ENCODE measurements at regions not wholly inside any gene's neighbourhood (a gene's known extent, or its start where the extent isn't known, plus 50 kb on each side); places are given as distances from the start of the nearest gene placed in this dataset.

DNA sequence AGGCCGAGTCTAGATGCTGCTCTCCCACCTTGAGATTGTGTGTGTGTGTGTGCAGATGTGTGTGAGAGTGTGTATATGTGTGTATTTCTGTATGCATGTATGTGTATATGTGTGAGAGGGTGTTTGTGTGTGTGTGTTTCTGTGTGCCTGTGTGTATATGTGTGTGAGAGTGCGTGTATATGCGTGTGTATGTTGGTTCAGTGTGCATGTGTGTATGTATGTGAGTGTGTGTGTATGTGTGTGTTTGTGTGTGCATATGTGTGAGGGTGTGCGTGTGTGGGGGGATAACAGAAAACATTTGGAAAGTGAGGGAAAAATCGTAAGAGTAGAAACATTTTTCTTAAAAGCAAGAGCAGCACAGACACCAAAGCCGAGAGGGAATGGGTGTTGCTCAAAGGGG is 309.1 kb downstream of the NDUFA10 start:
- no peak for DNase-seq (ENCODE audit: low read depth in 2 of 2)

DNA sequence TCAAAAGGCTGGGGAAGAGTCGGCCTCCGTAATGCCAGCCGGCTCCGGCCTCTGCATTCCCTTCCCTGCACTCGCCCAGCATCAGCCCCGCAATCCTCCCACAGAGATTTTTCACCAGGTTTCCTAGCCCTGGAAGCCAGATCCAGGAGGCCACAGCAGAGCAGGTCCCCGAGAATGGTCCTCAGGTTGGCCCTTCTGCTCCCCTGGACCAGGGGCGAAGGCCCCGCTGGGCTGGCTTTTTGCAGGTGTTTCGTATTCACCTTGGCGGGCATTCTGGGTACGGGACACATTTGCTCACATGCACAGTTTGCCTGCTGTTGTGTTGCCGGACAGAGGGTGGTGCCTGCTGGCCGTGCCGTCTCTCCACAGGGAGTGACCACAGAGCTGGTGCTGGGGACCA is 309.5 kb downstream of the NDUFA10 start:
- no peak for DNase-seq (ENCODE audit: low read depth in 2 of 2)

DNA sequence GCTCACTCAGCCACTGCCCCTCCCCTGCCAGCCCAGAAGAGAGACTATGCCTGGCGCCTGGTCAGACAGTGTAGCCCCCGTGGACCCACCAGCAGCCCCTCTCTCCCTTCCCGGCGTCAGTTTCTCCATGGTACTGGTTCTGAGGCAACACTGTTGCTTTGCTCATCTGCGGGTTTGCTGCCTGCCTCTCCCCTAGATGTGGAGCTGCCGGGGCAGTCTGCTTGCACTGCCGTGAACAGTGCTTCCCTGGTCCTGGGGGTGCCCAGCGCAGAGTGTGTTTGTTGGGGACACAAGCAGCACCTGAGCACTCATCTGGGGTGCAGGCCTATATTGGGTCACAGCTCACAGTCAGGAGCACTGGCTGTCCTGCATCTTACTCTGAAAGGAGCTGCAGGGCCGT is 309.9 kb downstream of the NDUFA10 start:
- DNase-seq (ENCODE audit: low read depth in 2 of 2) = no peak

DNA sequence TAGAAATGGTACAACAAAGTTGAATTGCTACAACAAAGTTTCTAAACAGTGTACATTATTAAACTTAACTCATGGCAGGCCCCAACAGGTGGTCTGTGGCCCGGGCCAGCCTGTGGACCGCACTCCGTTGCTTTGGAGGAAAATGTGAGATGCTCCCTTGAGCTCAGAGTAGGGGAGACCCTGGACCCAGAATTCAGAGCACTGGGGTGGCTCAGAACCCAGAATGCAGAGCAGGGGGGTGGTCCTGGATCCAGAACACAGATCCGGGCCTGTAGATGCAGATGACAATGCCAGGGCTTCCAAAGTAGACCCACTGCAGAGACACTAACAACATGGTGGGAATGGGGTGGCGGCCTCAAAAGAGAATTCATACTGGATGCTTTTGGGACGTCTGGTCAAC is 311.0 kb downstream of the NDUFA10 start:
- no peak for DNase-seq (ENCODE audit: low read depth in 2 of 2)

DNA sequence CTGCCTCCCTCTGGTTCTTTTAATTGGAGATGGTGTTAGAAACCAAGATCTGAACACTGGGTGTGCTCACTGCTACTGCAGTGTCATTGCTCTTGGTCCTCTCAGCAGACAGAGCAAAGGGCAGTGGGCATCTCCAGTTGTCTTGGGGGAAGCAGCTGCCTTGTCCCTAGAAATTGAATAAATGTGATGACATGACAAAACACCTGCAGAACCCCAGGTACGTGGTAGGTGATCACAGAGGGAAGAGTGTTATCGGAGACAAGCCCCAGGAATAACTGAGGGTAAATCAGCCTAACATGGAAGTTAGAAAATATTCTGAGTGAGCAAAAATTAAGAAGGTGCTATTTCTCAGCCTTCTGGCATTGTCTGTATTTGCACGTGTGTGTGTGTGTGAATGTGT is 311.9 kb upstream of the HDAC4 start:
- no peak for DNase-seq (ENCODE audit: low read depth in 2 of 2)

DNA sequence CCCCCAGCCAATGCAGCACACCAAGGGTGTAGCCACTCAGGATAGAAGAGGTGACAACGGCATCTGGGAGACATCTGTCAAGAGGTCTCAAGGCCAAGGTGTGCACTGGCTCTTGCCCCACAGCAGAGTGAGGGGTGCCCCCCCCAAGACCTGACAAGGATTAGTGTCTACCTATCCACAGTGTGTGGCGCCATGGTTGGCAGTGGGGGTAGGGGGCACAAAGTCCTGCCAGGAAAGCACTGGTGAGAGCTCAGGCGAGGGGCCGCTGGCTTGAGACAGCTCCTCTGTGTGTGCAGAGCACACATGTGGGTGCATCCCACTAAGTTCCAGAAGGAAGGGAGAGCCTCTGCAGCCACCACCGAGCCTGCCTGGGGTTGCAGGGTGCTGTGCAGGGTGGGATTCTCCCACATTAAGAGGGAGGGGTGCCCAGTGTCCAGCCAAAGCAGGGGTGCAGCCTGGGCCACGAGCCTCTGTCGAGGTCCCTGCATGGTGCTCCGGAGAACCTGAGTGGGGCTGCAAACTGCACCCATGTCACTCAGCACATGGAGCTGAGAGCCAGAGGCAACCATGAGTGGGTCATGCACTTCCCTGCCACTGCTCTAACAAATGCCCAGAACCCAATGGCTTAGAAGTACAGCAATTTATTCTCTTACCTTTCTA is 311.2 kb upstream of the HDAC4 start:
- DNase-seq (ENCODE audit: low read depth in 2 of 2) = no peak

DNA sequence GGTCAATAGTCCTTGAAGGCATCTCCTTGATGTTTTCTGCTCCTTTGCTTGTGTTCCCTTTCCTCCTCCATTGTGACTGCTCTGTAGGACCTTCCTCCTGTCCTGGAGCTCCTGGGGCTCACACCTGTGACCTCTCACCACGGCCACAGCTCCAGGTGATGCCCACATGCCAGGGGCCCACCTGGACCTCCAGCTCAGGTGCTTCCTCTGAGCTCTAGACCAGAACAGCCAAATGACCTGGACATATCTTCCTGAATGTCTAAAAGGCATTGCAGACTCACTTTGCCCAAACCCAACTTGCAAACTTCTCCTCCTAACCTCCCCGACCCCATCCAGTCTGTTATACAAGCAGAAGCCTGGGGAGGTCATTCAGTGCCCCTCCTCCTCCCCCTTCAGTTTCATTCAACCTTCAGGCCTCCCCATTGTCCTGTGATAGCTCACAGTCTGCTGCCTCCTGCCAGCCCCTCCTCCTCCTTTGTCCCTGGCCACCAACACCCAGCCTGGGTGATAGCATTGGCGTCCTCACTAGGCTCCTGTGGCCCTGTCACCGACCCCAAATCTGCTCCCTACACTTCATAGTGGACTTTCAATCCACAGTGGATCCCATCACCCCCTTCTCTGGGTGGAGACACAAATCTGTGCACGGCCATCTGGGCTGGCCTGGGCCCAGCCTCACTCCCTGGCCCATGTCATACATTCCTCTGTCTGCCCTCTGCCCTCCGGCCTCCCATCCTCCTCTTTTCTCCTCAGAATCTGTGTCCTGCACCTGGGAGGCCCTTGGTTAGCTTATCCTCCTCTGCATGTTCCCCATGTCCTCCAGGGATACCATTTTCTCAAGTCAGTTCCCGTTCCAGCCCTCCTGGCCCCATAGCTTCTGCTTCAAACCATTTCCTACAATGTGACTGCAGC is 310.4 kb upstream of the HDAC4 start:
- DNase-seq (ENCODE audit: low read depth in 2 of 2) = no peak

DNA sequence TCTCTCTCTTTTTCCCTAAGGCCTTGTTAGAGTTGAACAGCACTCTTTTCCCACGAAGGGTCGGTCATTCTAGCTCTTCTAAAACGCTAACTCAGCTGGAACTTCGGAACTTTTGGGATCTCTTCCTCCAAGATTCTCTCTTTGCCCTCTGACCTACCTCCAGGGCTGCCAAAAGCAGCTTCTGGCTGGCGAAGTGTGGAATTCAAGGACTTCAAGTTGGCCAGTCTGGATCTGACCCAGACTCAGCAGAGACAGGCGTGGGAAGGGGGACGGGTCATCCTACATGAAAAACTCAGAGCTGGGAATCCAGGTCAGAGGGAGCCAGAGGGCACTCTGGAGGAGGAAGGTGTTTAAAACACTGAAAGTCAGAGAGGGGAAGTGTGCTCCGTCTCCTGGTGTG is 305.5 kb upstream of the HDAC4 start:
- DNase-seq (ENCODE audit: low read depth in 2 of 2) = no peak

DNA sequence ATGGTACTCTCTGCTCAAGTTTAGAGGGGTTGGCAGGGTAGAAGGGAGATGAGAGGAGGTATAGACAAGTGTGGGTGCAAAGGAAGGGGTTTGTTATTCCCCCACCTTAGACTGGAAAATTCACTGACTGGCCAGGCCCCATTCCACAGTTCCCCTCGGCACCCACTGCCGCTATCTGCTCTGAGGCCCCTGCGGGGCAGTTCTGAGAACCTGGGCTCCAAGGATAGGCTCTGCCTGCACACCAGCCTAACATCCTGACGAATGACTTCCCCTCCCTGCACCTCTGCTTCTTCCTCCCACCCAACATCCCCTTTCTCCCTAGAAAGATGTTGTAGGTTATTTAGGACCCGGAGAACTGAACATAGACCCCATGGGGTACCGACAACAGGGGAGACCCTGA is 303.9 kb upstream of the HDAC4 start:
- no peak for DNase-seq (ENCODE audit: low read depth in 2 of 2)

DNA sequence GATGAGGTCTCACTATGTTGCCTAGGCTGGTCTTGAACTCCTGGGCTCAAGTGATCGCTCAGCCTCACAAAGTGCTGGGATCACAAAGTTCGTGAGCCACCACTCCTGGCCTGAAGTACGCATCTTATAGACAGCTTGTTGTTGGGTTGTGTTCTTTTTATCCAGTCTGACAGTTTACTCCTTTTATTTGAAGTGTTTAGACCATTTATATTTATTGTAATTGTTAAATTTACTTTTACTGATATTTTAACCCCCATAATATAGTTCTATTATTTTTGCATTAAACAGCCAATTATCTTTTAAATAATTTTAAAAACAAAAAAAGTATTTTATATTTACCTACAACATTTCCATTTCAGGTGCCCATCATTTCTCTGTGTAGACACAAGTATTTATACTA is 303.0 kb upstream of the HDAC4 start:
- no peak for DNase-seq (ENCODE audit: low read depth in 2 of 2)

DNA sequence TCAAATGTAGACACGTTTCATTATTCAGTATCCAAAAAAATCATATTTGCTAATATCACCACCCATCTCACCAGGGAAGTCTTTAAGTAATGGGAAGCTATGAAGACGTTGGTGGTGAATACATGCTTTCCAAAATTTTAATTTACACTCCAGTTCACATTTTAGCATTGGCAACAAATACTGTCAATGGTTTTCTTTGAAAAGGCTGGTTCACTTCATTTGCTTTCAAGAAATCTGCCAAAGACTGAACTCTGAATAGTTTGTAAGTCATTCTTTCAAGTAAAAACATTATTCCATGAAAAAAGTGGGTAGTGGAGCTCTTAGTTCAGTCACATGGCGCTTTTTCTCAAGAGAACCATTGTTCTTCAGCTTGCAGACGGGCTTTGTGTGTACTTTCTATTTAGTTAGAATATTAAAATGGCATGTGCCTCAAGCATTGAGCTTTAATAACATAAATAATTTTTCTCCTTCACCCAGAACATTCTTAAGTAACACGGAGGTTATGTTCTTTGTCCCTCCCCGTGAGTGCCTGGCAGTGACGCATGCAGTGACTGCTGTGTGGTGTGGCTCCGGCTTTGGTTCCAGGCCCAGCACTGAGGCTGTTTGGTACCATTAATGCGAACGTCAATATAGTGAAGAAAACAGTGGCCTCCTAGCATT is 300.0 kb upstream of the HDAC4 start:
- DNase-seq (ENCODE audit: low read depth in 2 of 2) = no peak

DNA sequence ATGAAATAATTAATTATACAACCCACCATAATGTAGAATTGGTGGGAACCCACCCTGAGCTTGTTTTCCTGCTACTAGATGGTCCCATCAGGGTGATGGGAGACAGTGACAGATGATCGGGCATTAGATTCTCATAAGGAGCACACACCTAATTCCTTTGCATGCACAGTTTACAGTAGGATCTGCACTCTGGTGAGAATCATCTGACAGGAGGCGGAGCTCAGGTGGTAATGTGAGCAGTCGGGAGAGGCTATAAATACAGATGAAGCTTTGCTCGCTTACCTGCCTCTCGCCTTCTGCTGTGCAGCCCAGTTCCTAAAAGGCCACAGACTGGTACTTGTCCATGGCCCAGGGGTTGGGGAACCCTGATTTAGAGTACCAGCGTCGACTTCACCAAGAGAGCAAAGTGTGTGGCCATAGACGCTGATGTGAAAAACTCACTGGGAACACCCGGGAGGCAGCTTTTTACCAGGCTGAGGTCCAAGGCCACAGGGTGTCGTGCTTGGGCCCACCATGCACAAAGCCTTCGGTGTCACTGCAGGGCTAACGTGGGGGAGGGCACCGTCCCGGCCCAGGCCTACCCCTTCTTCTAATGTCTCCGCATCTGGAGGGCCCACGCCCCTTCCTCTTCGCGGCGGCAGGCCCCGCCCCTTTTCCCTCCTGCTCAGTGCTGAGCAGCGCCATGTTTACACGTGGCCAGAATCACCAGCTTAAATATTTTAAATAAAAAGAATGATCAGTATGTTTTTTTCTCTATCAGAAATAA is 296.8 kb upstream of the HDAC4 start:
- DNase-seq (ENCODE audit: low read depth in 2 of 2) = no peak

DNA sequence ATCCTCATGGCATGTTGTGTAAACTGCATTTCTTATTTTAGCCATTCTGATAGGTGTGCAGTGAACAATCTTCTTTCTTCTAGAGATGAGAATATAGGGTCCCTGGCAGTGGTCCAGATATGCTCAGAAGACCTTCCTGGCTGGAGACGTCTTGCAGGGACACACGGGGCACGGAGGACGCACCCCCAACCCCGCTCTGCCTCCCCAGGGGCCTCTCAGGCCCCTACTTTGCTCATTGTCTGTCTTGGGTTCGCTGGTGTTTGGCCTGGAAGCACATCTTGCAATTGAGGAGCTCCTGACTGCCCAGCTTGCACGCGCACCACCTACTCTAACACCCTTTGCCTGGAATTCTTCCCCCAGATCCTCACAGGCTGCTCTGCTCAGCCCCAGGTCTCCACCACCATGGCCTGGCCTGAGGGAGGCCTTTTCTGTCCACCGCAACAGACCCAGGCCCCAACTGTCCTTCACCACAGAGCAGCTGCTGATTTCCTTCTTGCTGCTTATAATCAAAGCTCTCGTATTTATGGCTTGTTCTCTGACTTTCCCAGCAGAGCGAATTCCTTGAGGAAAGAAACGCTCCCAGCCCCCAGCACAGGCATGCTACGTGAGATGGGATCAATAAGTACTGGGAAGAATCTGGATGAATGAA is 295.9 kb upstream of the HDAC4 start:
- no peak for DNase-seq (ENCODE audit: low read depth in 2 of 2)

DNA sequence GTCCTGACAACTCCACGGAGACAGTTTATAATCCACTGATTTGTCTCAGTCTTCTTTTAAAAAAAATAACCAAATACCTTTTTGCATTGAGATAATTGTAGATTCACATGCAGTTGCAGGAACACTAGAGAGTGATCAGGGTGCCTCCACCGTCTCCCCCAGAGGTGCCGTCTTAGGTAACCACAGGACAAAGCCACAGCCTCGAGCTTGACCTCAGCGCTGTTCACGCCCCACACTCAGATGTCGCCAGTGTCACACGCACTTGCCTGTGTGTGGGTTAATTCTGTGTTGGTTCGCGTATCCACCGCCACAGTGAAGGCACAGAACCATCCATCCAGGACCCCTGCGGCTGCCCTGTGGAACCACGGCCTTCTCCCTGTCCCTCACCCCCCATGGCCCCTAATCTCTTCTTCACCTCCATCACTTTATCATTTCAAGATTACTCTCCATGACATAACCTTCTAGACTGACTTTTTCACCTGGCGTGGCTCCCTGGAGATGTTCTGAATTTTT is 295.0 kb upstream of the HDAC4 start:
- no peak for DNase-seq (ENCODE audit: low read depth in 2 of 2)

DNA sequence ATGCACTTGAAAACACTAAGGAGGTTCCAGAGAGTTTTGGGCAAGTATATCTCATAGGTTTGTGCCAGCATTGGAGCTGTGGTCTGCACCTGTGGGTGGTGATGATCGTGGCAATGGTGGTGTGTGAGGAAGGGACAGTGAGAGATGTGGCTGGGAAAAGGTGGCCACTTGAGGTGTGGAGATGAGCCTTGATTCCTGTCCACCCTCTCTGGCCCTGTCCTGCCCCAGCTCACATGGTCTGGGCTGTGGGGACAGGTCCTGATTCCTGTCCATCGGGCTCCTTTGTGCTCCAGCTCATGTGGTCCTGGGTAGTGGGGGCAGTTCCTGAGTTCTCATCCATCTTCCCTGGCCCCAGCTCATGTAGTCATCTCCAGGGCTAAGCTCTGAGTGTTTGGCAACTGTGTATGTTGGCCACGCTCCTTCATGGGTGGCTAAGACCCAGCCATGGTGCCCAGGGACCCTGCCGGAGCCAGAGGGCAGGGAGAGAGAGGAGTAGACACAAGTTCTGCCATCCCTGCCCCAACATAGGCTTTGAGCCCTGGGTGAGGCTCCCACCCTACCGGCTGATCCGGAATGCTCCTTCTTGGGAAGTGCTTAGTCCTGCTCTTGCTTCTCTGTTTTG is 294.4 kb upstream of the HDAC4 start:
- no peak for DNase-seq (ENCODE audit: low read depth in 2 of 2)

DNA sequence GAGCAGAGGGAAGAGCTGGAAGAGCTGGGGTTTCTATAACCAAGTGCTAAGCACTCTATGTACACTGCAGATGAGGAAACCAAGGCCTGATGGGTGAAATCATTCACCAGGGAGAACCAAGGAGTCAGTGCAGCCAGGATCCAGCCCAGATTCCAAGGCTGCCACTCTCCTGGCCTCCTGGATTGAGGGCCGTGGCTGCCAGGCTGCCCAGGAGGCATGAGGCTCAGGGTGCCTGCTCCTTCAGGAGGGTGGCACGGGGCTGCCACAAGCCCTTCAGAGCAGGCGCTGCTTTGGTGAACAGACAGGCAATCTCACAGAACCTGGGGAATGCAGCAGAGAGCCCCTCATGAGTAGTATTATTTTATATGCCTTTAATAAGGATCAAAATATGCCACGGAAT is 293.7 kb upstream of the HDAC4 start:
- DNase-seq (ENCODE audit: low read depth in 2 of 2) = no peak

DNA sequence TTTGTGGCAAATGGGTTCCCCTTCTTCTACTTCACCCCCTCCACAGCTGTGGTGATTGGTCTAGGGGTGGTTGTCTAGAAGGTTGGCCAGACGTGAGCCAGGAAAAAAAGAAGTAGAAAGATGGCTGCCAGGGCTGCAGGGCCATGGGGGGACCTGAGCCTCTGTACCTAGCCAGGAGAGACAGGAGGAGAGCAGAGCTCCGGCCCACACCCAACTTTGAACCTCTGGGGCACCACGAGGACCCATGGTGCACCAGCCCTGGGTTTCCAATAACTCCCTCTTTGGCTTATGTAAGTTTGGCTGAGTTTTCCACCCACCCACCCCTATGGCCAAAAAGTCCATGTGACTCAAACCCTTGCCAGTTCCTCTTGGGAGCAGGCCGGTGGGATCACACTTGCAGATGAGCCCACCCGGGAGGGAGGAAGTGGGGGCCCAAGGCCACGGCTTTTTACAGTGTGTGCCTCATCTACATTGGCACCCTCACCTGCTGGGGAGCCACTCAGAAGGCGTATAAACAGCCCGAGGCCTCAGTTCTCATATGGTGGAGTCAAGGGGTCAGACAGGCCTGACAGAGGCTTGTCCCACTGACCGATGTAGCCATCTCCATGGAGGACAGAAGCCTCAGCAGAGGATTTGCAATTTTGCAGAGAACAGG is 293.1 kb upstream of the HDAC4 start:
- no peak for DNase-seq (ENCODE audit: low read depth in 2 of 2)

DNA sequence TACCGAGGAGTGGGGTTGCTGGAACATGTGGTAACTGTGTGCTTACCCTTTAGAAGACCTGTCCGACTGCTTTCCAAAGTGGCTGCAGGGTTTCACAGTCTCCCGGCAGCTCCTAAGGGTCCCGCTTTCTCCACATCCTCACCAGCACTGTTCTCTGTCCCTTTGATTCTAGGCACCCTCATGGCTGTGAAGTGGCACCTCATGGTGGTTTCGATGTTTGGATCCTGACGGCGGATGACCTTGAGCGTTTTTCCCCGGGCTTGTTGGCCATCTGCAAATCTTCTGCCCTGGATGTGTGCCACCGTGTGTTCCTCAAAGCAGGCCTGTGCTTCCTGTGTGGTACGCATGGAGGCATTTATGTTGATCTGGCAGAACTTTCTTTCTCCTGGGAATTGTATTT is 292.5 kb upstream of the HDAC4 start:
- no peak for DNase-seq (ENCODE audit: low read depth in 2 of 2)

DNA sequence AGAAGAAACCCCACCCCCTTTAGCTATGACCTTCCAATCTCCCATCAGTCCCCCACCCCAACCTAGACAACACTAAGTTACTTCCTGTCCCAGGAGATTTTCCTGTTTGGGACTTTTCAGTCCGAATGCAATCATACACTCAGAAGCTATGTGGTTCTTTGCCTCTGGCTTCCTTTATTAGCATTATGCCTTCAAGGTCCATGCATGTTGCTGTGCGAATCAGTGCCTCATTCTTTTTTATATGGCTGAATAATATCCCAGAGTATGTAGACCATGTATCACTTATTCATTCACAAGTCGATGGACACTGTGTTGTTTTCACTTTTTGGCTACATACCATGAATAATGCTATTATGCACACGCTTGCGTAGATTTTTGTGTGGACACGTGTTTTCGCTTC is 292.1 kb upstream of the HDAC4 start:
- DNase-seq (ENCODE audit: low read depth in 2 of 2) = no peak

DNA sequence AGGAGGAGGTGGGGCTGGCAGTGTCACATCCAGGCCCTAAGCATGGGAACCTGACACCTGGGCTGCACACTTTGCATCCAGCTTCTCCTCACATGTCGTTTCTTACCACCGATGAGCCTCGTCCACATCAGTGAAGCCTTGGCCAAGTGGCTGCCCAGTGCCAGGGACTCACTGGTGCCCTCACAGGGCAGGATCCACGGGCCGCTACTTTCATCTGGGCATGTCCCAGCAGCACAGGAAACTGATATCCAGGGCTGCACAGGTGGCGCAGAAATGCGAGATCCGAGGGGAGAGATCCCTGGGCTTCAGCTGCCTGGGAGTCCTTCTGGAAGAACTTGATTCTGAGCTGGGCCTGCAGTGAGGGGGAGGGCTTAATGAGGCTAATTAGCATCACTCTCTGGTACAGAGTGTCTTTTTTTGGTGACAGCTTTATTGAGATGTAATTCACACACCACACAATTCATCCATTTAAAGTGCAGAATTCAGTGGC is 291.6 kb upstream of the HDAC4 start:
- no peak for DNase-seq (ENCODE audit: low read depth in 2 of 2)

Measured in fibroblast of skin of left biceps (primary cell).